Sciatic nerve (tissue), 2 donors: ENCODE measurements at regions not wholly inside any gene's neighbourhood (a gene's known extent, or its start where the extent isn't known, plus 50 kb on each side); places are given as distances from the start of the nearest gene placed in this dataset.
"Not testable (repeated sequence)": the region's sequence is repeated elsewhere in the genome, so short reads cannot be mapped to it uniquely, and the experiment has no call there.

Source experiments
- ATAC-seq: fragments of 200-7000 bp; cut with Tn5 transposase; one replicate; pipeline ENCODE4 v1.9.1; 2020; ENCODE audit warnings: mild to moderate bottlenecking, moderate library complexity
- DNase-seq: peaks from one replicate; pipeline ENCODE4 v3.0.0-alpha.2; 2020; ENCODE audit warnings: low spot score
- intact Hi-C: fragments of 100-400 bp; cut with DNase I; formaldehyde crosslinking; loops from one replicate; pipeline ENCODE4 v1.14.2; 2022
- donor health status: DM: no; HTN: no; CAD: no.
- donor health status: DM: no; HTN: no; CAD: no.

GRCh38 chr5:112532654-112533360, 113.7 kb upstream of the EPB41L4A start:
- ATAC-seq, result no peak
- intact Hi-C loops, result no loop called here
- no peak for DNase-seq

GRCh38 chr5:112533362-112533761, 114.3 kb upstream of the EPB41L4A start:
- intact Hi-C loops, result no loop called here
- ATAC-seq (no peak), DNase-seq (no peak)

DNA sequence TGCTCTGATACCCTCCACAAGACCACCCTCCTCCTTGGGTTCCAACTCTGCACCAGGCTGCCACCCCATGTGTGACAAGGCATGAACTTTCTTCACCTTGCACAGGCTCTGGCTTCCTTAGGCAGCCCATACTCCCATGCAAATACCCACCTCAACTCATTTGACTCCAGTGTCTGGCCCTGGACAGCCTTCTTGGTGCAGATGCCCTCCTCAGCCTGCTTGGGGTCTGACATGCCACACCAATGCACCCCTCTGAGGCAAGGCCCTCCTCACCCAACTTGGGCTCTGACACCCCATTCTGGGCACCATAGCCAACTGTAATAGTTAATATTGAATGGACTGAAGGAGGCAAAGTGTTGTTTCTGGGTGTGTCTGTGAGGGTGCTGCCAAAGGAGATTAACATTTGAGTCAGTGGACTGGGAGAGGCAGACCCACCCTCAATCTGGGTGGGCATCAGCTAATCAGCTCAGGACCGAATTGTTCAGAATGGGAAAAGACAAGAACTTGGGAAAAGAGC, 115.0 kb upstream of the EPB41L4A start:
- DNase-seq (no peak), ATAC-seq (no peak)
- intact Hi-C loops, result no loop called here

GRCh38 chr5:112534611-112535255, 115.7 kb upstream of the EPB41L4A start:
- intact Hi-C loops, result no loop called here
- no peak for ATAC-seq
- no peak for DNase-seq

DNA sequence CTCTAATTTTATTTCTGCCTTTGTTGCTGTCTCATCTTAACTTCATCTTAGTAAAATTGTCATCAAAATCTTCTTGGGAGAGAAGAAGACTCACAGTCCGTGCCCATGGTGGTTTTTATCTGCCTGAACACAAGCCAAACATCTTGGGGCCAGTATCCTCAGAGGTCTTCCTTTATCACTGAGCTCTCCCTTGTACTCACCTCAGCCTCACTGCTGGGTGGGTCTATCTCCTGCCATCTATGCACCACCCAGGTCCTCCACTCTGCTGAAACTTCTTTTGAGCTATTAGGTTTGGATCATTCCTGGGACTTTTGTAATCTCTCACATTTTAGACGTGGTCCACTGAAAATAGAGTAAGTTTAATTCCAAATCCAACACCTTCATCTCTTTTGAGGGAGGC, 116.3 kb upstream of the EPB41L4A start:
- DNase-seq, result no peak
- no peak for ATAC-seq
- intact Hi-C loops, result no loop called here

DNA sequence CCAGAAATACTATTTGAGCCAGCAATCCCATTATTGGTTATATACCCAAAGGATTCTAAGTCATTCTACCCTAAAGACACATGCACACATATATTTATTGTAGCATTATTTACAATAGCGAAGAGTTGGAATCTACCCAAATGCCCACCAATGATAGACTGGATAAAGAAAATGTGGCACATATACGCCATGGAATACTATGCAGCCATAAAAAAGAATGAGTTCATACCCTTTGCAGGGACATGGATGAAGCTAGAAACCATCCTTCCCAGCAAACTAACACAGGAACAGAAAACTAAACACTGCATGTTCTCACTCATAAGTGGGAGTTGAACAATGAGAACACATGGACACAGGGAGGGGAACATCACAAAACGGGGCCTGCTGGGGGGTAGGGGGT, 125.5 kb upstream of the EPB41L4A start:
- intact Hi-C loops, DNase-seq, ATAC-seq: not testable (repeated sequence)

GRCh38 chr5:112546946-112547592, 128.0 kb upstream of the EPB41L4A start:
- intact Hi-C loops, result no loop called here
- DNase-seq (no peak), ATAC-seq (no peak)

GRCh38 chr5:112548246-112548881, 129.3 kb upstream of the EPB41L4A start:
- intact Hi-C loops, result no loop called here

GRCh38 chr5:112549127-112549526, 130.1 kb upstream of the EPB41L4A start:
- intact Hi-C loops, result no loop called here
- DNase-seq, result no peak
- ATAC-seq, result no peak

More at GRCh38 chr5:112548246-112548881, 129.3 kb upstream of the EPB41L4A start:
- DNase-seq (no peak), ATAC-seq (no peak)

DNA sequence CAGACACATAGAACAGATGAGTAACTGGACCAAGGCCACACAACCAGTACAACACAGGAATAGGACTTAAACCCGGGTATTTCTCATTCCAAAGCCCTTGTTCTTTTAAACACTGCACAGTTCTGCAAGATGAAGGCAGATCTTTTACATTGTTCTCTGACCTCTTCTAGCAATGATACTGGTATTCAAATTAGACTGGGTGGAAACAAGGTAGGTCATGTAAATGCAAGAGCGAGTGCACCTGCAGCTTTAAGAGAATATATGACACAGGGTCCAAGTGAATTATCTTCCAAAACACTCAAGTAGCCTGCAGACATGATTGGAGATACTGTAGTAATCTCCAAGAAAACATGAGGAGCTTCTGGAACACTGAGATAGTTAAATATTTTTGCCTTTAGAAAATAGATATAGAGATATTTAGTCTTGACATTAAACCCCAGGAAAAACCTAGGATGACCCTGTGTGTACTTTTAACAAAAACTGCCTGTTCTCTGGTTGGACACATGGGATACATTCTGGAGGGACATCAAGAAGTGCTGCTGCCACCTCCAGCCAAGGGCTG, 130.6 kb upstream of the EPB41L4A start:
- intact Hi-C loops, result loop anchor here (2.0 kb wide), 1 partner anchor 211 kb away; no protein-coding TSS in a partner anchor

GRCh38 chr5:112551419-112552032, 132.4 kb upstream of the EPB41L4A start:
- intact Hi-C loops, result loop anchor here (2.0 kb wide), 1 partner anchor 209 kb away; no protein-coding TSS in a partner anchor
- DNase-seq (no peak), ATAC-seq (peak; percentile 77)

More for the DNA sequence above, 130.6 kb upstream of the EPB41L4A start:
- ATAC-seq, result no peak
- DNase-seq, result no peak

- intact Hi-C loops, result no loop called here
- DNase-seq (no peak), ATAC-seq (no peak)
These were observed 133.1 kb upstream of the EPB41L4A start for GRCh38 chr5:112552216-112552615.

DNA sequence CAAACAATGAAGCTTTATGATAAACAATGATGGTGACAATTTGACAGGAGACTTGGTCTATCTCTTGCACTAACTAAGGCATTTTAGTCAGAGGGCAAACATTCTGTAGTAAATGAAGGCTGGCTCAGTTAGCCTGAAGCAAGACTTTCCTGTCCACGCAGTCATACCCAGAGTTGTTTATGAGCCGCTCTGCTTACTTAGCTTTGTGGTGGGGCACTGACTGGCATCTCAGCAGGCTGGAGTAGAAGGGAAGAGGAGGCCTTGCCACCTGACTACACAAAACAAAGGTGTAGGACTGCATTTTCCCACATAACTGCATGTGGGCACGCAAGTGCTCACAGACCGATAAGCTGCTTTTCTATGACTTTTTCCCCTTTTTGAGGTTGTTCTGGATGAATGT, 133.7 kb upstream of the EPB41L4A start:
- intact Hi-C loops, result no loop called here
- no peak for DNase-seq
- no peak for ATAC-seq

DNA sequence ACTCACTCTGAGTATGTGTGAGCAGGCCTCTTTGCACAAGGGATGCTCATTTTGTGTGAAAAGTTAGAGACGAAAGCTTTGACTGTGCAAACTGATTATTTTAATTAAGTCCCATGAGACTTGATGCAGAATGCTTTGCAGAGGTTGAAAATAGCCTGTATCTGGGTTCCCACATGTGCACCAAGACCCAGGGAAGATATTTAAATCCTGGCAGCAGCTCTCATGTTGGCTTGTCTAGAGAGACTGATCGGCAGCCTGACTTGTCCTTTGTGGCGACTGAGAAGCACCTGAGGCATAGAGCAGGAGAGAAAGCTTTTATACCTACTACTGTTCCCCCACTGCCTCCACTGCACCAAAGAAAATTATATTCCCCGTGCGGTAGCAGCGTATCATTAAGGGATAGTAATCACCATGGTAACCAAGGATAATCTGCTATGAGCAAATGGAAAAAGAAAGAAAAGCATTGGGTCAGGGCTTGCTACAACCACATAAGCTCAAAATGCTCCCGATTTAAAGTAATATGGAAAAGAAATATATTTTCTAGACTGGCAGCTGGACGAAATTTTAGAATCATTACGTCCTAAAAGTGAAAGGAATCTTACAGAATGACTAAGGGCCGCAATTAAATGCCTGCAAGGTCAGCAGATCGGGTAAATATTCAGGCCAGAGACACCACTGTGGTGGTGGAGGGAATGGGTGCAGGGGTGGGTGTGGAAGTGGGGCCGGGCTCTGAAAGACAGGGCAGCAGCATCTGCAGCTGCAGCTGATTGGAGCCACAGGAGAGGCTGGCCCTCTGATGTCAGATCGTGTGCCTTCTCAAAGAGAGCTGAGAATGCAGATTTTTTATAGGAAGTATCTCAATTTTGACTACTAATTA, 135.3 kb upstream of the EPB41L4A start:
- DNase-seq, result no peak
- ATAC-seq, result peak; percentile 77
- intact Hi-C loops, result no loop called here

DNA sequence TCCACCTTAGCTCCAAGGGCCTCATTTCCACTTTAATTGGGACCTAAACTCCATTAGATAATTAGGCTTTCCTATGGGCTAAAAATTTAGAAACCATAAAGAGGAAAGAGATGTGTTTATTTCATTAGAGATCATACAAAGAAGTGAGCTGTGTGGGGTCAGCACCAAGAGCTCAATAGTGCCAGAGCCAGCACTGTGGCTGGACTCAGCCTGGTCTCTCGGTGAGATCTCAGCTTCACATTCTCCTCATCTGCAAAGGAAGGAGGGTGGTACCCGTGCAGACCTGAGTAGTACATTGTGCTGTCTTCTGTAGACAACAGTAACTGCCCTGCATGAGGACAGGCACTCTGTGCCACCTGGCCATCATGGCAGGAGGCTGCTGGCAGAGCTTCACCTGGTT, 136.1 kb upstream of the EPB41L4A start:
- intact Hi-C loops, result no loop called here
- DNase-seq (no peak), ATAC-seq (no peak)

- DNase-seq (no peak), ATAC-seq (no peak)
- intact Hi-C loops, result no loop called here
These were observed 136.6 kb upstream of the EPB41L4A start for GRCh38 chr5:112555691-112556090.

DNA sequence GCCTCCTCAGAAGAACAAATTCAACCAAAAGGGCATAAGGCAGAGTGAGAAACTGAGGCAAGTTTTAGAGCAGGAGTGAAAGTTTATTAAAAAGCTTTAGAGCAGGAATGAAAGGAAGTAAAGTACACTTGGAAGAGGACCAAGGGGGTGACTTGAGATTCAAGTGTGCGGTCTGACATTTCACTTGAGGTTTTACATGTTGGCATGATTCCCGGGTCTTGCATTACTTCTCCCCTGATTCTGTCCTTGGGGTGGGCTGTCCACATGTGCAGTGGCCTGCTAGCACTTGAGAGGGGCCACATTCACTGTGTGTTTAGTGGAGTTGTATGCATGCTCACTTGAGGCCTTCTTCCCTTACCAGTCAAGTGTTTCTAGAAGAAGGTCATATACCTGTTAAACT, 140.4 kb upstream of the EPB41L4A start:
- DNase-seq, intact Hi-C loops, ATAC-seq: not testable (repeated sequence)

DNA sequence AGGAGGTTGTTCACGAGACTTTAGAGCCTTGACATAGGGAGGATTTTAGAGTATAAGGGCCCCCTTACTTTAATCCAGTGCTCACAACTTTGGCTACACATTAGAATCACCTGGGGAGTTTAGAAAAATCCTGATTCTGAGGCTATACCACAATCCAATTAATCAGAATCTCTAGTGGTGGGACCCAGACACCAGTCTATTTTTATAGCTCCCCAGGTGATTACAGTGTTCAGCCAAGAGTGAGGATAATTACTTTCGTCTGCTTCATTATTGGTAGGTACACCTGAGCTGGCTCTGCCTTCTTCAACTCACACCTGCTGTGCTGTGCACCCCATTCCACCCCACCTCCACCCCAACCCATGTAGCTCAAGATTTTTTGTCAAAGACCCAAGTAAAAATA, 141.3 kb upstream of the EPB41L4A start:
- intact Hi-C loops, result no loop called here
- no peak for DNase-seq
- ATAC-seq, result no peak
